Right kidney (tissue), 1 donor: ENCODE measurements at regions not wholly inside any gene's neighbourhood (a gene's known extent, or its start where the extent isn't known, plus 50 kb on each side); places are given as distances from the start of the nearest gene placed in this dataset.

ENCODE experiments used
- DNase-seq: peaks from one replicate; pipeline ENCODE4 v3.0.0-alpha.2; 2016

DNA sequence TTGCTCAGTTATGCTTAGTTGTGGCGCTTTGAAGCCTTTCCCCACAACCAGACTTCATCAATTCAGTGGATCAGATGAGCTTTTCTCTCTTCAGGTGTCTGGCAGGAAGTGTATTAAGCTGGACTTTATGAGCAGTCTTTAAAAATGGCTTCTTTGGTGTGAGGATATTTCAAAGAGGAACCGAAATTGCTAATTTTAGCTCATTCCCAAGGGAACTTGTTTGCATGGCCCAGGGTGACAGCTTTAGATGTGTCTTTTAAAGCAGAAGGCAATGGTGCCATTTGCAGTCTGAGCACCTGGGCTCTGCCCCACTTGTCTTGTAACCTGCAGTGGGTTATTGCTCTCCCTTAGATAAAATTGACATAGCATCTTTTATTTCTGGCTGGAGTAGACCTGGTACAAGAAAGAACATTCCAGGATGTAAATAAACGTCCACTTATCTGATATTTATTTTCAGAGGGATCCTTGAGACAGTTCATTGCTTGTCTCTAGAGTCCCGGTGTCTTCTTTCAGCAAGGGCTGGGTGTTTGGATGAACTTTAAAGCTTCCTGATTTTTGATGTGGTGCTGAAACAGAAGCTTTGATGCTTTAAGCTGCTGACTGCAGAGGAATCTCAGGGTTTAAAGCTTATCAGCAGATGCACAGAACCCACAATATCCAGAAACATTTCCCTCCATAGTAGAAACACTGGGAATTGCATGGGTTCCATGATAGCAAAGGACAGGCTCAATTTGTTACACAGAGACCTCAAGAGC, 241.7 kb downstream of the ADGRL2 start:
- DNase-seq: no peak
